ENCODE measurements at regions not wholly inside any gene's neighbourhood (a gene's known extent, or its start where the extent isn't known, plus 50 kb on each side); places are given as distances from the start of the nearest gene placed in this dataset.

DNA sequence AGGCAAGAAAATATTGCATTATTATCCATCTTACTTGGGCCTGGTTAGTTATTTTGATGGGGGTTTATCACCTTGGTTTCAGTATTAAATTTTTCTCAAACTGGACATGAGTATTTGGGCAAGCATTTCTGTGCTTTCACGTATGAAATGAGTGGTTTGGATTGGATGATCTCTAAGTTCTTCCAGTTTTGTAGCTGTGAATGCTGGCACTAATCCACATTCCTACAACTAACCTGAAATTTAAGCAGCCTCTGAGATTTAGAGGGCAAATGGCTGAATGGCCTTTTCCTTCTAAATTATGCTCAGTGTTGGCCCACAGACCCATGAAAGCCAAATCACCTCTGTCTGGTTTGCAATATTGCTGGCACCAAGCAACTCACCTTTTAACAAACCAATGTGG, 475.0 kb upstream of the B3GALT2 start:
- DNase-seq (ENCODE audit: low read depth), result no peak
- no peak overlapping the region for H3K4me3 ChIP-seq (ENCODE audit: low read depth, low read length)
- TF ChIP-seq, protein P1, sequence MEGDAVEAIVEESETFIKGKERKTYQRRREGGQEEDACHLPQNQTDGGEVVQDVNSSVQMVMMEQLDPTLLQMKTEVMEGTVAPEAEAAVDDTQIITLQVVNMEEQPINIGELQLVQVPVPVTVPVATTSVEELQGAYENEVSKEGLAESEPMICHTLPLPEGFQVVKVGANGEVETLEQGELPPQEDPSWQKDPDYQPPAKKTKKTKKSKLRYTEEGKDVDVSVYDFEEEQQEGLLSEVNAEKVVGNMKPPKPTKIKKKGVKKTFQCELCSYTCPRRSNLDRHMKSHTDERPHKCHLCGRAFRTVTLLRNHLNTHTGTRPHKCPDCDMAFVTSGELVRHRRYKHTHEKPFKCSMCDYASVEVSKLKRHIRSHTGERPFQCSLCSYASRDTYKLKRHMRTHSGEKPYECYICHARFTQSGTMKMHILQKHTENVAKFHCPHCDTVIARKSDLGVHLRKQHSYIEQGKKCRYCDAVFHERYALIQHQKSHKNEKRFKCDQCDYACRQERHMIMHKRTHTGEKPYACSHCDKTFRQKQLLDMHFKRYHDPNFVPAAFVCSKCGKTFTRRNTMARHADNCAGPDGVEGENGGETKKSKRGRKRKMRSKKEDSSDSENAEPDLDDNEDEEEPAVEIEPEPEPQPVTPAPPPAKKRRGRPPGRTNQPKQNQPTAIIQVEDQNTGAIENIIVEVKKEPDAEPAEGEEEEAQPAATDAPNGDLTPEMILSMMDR (conservative IDR thresholded peaks at IDR 0.05; ENCODE audit: low read depth, low read length), result no peak

DNA sequence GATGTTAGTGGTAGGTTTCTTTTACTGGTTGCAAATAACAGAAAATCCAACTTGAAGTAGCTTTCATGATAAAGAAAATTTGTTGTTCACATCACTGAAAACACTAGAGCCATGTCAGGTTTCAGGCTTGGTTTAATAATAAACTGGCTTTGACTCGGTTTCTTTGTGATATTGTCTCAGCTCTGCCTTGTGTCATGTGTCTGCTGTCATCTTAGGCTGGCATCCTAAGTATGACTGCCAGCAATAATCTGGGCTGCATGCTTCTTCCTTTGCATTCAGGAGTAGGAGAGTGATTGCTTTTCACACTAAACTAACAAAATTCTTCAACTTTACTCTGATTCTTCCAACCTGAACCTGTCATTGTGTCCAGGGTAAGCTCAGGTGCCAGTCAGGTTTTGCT, 474.0 kb upstream of the B3GALT2 start:
- no peak overlapping the region for H3K4me3 ChIP-seq (ENCODE audit: low read depth, low read length)
- no peak for DNase-seq (ENCODE audit: low read depth)
- TF ChIP-seq, protein P1 (conservative IDR thresholded peaks at IDR 0.05; ENCODE audit: low read depth, low read length), result no peak

DNA sequence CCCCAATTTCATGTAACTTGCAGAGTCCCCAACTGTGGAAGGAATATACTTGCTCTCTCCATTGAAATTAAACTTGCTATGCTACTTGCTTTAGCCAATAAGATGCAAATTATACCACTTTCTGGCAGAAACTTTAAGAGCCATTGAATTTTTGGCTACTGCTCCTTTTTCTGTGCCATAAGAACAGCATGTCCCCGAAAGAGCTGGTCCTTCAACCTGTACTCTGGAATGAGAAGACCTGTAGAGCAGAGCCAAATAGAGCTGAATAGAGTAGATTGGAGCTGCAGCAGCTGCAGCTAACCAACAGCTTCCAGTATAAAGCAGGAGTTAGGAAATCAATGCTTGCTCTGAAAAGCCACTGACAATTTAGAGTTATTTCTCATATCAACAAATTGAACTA, 472.3 kb upstream of the B3GALT2 start:
- TF ChIP-seq, protein P1 (conservative IDR thresholded peaks at IDR 0.05; ENCODE audit: low read depth, low read length), result no peak
- DNase-seq (ENCODE audit: low read depth), result no peak
- H3K4me3 ChIP-seq (ENCODE audit: low read depth, low read length), result no peak overlapping the region

DNA sequence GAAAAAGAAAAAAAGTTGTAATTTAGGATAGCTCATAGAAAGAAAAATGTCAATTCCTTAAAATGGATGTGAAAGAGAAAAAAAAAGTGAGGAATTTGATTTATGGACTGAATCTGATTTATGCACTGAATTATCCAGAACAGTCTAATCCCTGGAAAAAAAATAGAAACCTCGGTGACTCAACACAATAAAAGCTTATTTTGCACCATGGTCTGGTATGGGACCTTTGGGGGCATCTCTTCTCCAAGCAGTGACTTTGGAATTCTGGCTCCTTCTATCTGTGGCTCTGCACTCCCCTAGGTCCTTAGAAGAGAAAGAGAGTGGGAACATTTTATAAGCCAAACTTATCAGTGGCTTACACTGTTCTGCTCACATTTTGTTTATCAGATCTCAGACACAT, 471.7 kb upstream of the B3GALT2 start:
- TF ChIP-seq, protein P1 (conservative IDR thresholded peaks at IDR 0.05; ENCODE audit: low read depth, low read length), result no peak
- no peak for DNase-seq (ENCODE audit: low read depth)
- H3K4me3 ChIP-seq (ENCODE audit: low read depth, low read length), result no peak overlapping the region

DNA sequence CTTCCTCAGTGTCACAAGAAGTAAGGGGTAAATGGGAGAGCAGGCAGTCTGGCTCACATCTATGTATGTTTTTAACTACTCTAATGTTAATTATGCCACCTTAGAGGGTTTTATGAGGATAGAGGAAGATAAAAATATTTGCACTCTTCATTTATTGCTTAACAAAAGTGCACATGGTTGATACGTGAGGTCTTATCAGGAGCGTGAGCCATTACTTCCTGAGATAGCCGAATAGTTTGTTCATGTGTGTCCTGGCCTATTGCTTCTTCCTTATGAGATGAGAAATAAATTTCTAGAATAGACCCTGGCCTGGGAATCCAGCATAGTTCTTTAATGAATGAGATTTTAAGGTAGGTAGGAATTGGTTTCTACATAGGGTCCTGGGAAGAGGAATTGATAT, 471.1 kb upstream of the B3GALT2 start:
- DNase-seq (ENCODE audit: low read depth), result no peak

DNA sequence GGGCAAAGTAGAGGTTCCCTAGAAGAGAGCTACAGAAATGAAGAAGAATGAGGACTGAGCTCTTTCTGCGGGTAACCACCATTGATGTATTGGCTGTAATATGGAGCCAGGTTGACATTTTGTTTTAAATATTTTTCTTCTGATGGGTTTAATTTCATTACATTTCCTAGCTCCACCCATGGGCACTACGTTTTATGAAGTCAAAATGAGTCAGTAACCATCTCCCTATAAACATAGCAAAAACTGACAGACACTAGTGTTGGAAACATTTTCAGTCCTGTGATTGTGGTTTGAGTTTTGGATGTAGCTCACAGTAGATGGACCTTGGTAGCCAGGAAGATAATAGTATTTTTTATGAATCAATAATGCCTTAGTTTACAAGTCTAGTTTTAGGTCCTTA, 470.4 kb upstream of the B3GALT2 start:
- H3K4me3 ChIP-seq (ENCODE audit: low read depth, low read length), result no peak overlapping the region
- TF ChIP-seq, protein P1 (conservative IDR thresholded peaks at IDR 0.05; ENCODE audit: low read depth, low read length), result no peak
- DNase-seq (ENCODE audit: low read depth), result no peak

More for the DNA sequence above, 471.1 kb upstream of the B3GALT2 start:
- TF ChIP-seq, protein P1 (conservative IDR thresholded peaks at IDR 0.05; ENCODE audit: low read depth, low read length), result no peak
- H3K4me3 ChIP-seq (ENCODE audit: low read depth, low read length), result no peak overlapping the region

DNA sequence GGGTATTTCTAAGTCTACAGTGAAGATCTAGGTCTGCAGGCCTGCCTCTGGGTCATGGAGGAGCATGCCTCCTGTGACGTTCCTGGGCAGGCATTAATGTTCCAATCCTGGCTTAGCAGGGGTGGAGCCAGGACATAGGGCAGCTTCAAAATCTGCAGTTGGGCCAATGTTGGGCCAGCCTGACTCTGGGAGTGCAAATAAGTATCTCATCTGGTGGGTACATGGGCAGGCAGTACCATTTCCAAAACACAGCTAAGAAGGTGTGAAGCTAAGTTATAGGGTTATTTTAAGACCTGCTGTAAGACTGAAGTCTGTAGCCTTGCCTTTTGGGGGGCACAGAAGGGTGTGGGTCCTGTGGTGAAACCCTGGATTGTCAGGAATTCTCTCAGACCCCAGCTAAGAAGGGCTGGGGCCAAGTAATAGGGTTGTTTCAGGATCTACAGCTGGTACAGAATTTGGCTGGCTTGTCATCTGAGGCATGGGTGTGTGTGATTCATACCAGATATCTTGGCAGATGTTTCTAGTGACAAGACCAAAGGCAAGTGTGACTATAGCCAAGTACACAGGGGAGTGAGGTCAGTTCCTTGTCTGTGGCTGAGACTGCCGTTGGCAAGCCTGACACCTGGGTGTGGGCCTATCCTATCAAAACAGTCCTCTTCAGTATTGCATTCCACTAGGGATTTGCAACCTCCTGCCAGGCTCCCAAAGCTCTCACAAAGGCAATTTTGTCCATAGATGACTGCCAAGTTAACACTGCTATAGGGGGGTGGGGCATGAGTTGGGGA, 468.7 kb upstream of the B3GALT2 start:
- no peak for DNase-seq (ENCODE audit: low read depth)
- TF ChIP-seq, protein P1 (conservative IDR thresholded peaks at IDR 0.05; ENCODE audit: low read depth, low read length), result no peak
- no peak overlapping the region for H3K4me3 ChIP-seq (ENCODE audit: low read depth, low read length)

Measured in epithelial cell of proximal tubule (primary cell).